IPS-18a (cell line): ENCODE measurements at regions not wholly inside any gene's neighbourhood (a gene's known extent, or its start where the extent isn't known, plus 50 kb on each side); places are given as distances from the start of the nearest gene placed in this dataset.

Experiments
- H3K27ac ChIP-seq: one replicate; pipeline ENCODE4 v1.5.1; 2013; ENCODE audit warnings: low read length
- H3K27me3 ChIP-seq: one replicate; pipeline ENCODE4 v1.6.1; 2013; ENCODE audit warnings: mild to moderate bottlenecking, low read length; ENCODE audit not compliant: control insufficient read depth, insufficient read depth
- H3K36me3 ChIP-seq: one replicate; pipeline ENCODE4 v1.6.1; 2013; ENCODE audit warnings: low read depth, low read length; ENCODE audit not compliant: control insufficient read depth
- H3K4me1 ChIP-seq: one replicate; pipeline ENCODE4 v1.6.1; 2013; ENCODE audit warnings: low read depth, low read length; ENCODE audit not compliant: control insufficient read depth
- H3K4me3 ChIP-seq: one replicate; pipeline ENCODE4 v1.5.1; 2013; ENCODE audit warnings: low read length
- H3K9ac ChIP-seq: one replicate; pipeline ENCODE4 v1.6.1; 2013; ENCODE audit warnings: mild to moderate bottlenecking, low read length, moderate library complexity
- H3K9me3 ChIP-seq: one replicate; pipeline ENCODE4 v1.6.1; 2013; ENCODE audit warnings: low read depth, low read length; ENCODE audit not compliant: control insufficient read depth

DNA sequence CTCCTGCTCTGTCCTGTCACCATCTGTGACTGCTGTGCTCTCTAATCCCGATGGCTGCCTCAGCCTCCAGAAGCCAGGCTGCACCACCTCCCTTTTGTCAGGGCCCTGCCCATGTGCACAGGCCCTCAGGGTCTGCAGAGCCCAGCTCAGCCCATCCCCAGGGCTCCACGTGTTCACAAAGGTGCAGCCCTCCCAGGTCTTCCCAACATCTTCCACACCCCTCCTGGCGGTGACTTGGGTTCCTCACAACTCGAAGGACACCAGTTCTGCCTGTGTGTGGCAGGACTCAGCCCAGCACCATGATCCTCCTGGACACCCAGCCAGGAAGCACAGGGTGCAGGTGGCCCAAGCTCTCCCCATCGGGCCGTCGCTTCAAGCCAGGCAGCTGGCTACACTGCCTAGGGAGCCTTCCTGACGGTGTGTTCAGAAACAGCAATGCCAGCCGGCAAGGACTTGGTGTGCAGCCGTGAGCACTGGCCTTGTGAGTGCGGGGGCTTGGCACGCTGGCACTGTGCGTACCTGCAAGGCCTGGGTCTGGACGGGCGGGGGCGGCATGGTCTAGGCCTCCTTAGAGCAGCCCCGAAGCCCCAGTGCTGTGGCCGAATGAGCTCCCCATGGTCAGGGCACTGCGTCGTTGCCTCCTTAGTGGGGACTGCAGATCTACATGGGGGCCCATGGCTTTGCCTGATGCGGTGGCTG is 96.1 kb downstream of the MRPL36 start:
- H3K4me3 ChIP-seq, result no peak overlapping the region
- H3K27me3 ChIP-seq, result no peaks in the 10 kb centered on the region
- H3K36me3 ChIP-seq, result no peaks in the 10 kb centered on the region
- H3K27ac ChIP-seq, result no peak overlapping the region
- H3K9ac ChIP-seq, result no peak overlapping the region
- no peaks in the 10 kb centered on the region for H3K4me1 ChIP-seq
- H3K9me3 ChIP-seq, result no peaks in the 10 kb centered on the region

DNA sequence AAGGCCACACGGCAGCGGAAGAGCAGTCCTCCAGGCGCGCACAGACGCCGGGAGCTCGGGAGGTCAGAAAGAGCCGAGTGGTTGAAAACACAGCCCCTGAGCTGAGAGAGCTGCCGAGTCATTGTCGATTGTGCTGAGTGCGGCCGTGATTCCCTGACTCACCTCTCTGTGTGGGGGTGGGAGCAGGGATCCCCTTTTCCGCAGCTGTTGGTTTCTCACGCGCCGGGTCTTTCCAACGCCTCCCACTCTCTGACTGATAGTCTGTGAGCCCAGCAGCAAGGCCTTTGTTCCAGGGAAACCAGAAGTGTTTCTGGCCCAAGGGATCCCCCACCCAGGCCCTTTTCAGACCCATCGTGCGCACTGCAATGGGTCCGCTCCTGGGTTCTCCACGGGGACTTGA is 97.3 kb downstream of the MRPL36 start:
- Histone ChIP-seq H3K9me3 (no peaks in the 10 kb centered on the region), H3K36me3 (no peaks in the 10 kb centered on the region), H3K27me3 (no peaks in the 10 kb centered on the region), H3K9ac (no peak overlapping the region), H3K4me1 (no peaks in the 10 kb centered on the region), H3K4me3 (no peak overlapping the region), H3K27ac (no peak overlapping the region)

DNA sequence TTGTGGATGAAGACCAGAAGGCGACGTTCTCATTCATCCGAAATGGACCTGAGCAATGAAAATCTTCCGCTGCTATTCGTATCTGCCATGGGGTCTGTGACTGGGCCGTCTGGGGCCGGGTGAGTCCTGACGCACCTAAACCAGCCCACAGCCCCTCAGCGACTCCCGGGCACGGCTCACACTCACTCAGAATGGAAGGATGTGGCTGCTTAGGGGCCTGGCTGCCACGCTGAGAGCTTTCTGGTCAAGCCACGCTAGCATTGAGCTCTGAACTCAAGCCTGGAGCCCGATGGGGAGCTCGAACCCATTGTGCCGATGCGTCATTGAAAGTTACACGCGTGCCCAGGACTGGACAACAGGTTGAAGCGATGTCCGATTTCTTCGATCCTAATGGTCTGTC is 97.8 kb downstream of the MRPL36 start:
- Histone ChIP-seq H3K9me3 (no peaks in the 10 kb centered on the region), H3K9ac (no peak overlapping the region), H3K27me3 (no peaks in the 10 kb centered on the region), H3K4me3 (no peak overlapping the region), H3K4me1 (no peaks in the 10 kb centered on the region), H3K27ac (no peak overlapping the region), H3K36me3 (no peaks in the 10 kb centered on the region)

DNA sequence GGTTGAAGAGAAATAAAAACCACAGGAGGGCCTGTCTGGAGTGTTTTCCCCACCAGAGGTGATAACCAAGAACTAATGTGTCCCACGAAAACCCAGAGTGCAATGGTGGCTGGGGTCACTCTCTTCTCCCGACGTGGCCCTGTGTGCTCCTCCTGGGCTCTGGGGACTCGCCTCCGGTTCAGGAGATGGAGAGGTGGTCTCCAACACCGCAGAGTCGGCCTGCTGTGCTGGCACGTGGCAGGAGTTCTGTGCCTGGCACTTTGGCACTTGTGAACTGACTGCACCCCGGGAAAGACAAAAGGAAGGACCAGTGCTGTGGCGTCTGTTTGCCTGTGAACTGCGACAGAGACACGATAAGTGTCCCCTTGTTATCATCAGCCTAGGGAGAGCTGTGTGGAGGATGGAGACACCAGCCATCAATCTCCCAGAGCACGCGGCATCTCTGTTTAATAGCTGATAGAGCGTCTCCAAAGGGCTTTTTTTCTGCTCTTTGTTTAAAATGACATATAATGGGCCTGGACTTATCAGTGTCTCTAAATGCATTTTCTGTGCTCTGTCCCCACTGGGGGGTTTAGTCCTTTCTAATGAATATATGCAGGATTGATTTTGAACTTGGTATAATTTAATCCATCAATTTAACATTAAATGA is 98.3 kb downstream of the MRPL36 start:
- Histone ChIP-seq H3K27me3 (no peaks in the 10 kb centered on the region), H3K27ac (no peak overlapping the region), H3K9ac (no peak overlapping the region)

DNA sequence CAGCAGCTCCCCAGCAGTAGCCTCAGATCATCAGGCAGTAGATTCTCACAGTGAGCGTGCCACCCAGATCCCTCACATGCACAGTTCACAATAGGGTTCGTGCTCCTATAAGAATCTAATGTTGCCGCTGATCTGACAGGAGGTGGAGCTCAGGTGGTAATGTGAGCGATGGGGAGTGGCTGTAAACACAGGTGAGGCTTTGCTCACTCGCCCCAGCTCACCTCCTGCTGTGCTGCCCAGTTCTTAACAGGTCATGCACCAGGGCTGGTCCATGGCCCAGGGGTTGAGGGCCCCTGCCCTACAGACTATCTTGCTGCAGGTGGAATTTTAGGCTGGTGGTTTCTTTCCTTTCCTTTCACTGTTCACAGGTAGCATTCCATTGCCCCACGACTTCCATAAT is 100.2 kb downstream of the MRPL36 start:
- H3K9ac ChIP-seq, result no peak overlapping the region
- no peaks in the 10 kb centered on the region for H3K4me1 ChIP-seq
- no peak overlapping the region for H3K4me3 ChIP-seq
- no peaks in the 10 kb centered on the region for H3K36me3 ChIP-seq
- no peak overlapping the region for H3K27ac ChIP-seq
- no peaks in the 10 kb centered on the region for H3K27me3 ChIP-seq
- no peaks in the 10 kb centered on the region for H3K9me3 ChIP-seq

More for the DNA sequence above, 98.3 kb downstream of the MRPL36 start:
- Histone ChIP-seq H3K4me1 (no peaks in the 10 kb centered on the region), H3K4me3 (no peak overlapping the region), H3K9me3 (no peaks in the 10 kb centered on the region), H3K36me3 (no peaks in the 10 kb centered on the region)

DNA sequence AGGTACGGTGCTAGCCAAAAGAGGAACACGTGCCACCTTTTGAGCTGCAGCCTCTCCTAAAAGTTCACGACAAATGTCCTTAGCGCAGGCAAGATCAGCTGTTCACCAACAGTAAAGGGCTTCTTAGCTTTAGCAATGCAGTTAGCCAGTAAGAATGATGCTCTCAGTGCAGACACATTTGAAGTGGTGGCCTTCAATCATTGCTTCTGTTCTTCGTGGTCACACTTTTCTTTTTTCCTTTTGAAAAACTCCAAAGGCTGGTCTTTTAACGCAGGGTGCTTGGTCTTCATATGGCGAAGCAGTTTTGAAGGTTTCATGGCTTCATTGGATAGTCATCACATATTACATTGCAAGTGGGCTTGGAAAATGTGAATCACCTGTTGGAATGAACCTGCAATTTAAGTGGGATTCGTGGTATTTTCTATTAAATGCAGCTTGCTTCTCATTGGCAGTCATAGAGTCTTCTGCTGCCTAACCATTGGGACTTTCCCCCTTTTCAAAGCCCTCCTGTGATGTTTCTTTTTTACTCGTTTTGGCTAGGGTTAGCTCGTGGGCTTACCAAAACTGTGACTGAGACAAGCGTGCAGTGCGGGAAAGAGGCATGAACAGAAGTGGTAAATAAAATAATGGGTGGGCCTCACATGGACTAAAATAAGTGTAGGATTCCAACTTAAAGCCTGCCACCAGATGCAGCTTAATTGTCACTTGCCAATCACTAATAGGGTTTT is 100.9 kb downstream of the MRPL36 start:
- H3K27ac ChIP-seq, result no peak overlapping the region
- no peak overlapping the region for H3K4me3 ChIP-seq
- H3K27me3 ChIP-seq, result no peaks in the 10 kb centered on the region
- no peaks in the 10 kb centered on the region for H3K4me1 ChIP-seq
- H3K36me3 ChIP-seq, result no peaks in the 10 kb centered on the region
- no peak overlapping the region for H3K9ac ChIP-seq
- no peaks in the 10 kb centered on the region for H3K9me3 ChIP-seq

DNA sequence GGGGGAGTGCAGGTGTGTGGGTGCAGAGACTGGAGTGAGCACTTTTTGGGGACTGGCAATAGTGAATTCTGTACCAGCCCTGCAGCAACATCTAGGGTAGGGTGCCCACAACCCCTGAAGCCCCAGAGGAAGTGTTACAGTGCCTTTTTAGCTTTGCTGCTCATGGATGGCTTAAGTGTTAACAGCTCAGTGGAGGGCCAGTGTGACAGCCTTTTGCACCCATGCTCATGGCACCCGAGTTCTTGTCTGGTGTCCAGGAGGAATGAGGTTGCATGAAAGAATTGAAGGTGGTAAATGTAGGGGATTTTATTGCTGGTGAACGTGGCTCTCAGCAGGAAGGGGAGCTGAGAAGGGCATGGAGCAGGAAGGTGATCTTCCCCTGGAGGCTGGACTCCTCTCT is 107.3 kb downstream of the MRPL36 start:
- Histone ChIP-seq H3K4me3 (no peak overlapping the region), H3K27me3 (no peaks in the 10 kb centered on the region), H3K27ac (no peak overlapping the region), H3K4me1 (no peaks in the 10 kb centered on the region), H3K9me3 (no peaks in the 10 kb centered on the region), H3K9ac (no peak overlapping the region), H3K36me3 (no peaks in the 10 kb centered on the region)

DNA sequence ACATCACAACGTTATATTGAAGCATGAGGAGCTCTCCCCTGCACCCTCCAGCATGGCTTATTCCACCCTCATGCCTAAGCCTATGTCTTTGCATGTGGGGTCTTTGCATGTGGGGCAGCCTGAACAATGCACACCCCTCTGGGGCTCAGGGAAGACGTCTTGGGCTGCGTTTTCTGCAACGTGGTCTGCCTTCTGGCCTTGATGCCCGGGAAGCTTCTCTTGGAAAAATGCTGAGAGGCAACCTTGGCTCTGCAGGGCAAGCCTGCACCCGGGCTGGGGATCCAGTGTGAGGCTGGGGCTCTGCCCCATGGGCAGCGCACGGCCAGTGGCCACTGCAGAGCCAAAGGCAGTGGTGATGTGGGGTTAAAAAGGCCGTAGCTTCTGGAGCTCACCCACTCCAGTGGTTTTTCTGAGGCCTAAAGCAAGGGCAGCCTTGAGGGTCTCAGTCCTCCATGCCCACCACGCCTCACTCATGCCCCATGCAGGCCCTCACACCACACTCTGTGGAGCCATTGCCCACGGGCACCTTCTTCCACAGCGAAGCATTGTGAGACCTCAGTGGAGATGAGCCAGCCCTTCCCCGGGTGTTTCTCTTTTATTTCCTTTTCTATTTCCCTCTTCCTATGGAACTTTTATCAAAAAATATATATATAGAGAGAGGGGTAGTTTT is 112.2 kb downstream of the MRPL36 start:
- no peak overlapping the region for H3K27ac ChIP-seq
- H3K9ac ChIP-seq, result no peak overlapping the region
- no peak overlapping the region for H3K4me3 ChIP-seq
- no peaks in the 10 kb centered on the region for H3K9me3 ChIP-seq
- H3K4me1 ChIP-seq, result no peaks in the 10 kb centered on the region
- H3K36me3 ChIP-seq, result no peaks in the 10 kb centered on the region
- H3K27me3 ChIP-seq, result no peaks in the 10 kb centered on the region

DNA sequence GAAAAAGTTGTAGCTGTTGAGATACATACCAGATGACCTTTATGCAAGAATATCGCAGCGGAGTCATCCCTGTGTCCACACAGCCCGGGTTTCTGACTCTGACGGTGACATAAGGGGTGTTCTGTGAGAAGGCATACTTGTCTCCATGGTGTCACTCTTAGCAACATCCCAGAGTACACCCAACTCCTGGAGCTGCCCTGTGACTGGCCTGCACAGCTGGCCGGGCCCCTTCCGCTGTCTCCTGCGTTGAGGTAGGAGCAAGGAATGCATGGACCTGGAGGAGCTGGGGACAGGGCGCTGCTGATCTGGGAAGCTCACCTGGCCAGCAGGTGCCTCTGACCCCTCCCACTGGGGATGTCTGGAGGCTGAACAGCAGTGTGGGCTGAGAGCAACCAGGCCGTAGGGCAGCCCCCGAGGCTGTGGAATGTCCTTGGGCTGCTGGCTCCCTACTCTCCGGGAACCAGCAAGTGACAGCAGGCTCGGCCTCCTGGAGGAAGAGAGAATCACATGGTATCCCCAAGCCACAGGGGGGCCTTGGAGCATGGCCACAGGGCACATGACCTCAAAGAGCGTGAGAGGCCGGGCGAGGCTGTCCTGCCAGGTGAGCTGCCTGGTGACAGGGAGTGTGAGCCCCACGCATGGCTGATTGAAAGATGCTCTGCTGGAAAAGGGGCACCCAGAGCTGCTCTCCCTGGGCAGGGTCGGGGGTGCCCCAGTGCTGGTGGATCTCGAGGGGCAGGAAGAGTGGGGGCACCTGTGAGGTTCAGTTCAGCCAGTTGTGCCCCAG is 113.4 kb downstream of the MRPL36 start:
- no peaks in the 10 kb centered on the region for H3K9me3 ChIP-seq
- H3K9ac ChIP-seq, result no peak overlapping the region
- H3K4me3 ChIP-seq, result no peak overlapping the region
- H3K27me3 ChIP-seq, result no peaks in the 10 kb centered on the region
- H3K4me1 ChIP-seq, result no peaks in the 10 kb centered on the region
- no peaks in the 10 kb centered on the region for H3K36me3 ChIP-seq
- no peak overlapping the region for H3K27ac ChIP-seq

DNA sequence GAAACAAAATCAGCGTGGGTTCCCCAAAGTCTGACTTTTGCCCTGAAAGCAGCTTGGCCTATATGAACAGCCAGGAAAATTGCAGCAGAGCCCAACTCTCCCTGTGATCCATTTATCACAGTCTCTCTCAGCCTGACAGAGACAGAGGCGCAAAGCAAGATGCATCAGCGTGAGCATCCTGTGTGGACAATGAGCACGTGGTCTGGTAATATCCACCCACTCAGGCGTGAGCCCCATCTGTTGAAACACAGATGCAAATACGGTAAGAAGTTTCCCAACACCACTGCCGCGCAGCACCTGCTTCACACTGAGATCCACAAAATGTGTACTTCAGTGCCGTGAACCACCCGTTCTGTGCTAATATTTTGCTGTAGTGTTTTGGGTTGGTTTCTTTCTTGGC is 114.6 kb downstream of the MRPL36 start:
- H3K9me3 ChIP-seq, result no peaks in the 10 kb centered on the region
- no peaks in the 10 kb centered on the region for H3K4me1 ChIP-seq
- H3K9ac ChIP-seq, result no peak overlapping the region
- H3K4me3 ChIP-seq, result no peak overlapping the region
- no peak overlapping the region for H3K27ac ChIP-seq
- H3K27me3 ChIP-seq, result no peaks in the 10 kb centered on the region
- no peaks in the 10 kb centered on the region for H3K36me3 ChIP-seq

DNA sequence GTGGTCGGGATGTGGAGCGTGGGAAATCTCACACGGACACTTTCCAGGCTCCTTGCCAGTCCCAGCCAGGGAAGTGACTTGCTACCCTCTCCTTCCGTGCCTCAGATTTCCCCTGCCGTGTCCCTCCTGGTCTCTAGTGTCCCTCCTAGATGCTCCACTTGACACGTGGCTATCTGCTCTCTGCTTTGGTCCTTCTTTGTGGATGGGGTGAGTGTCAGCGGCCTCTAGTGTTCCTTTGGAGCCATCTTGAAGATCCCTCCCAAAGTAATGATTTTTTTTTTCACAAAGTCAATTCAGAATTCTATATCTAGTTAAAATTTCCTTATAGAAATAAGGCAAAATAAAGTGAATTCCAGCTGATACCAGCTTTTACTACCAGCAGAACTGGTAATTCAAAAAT is 117.7 kb downstream of the MRPL36 start:
- Histone ChIP-seq H3K4me1 (no peaks in the 10 kb centered on the region), H3K27ac (no peak overlapping the region), H3K4me3 (no peak overlapping the region), H3K27me3 (no peaks in the 10 kb centered on the region), H3K36me3 (no peaks in the 10 kb centered on the region), H3K9ac (no peak overlapping the region), H3K9me3 (no peaks in the 10 kb centered on the region)
